HUES64 (cell line): ENCODE measurements at regions not wholly inside any gene's neighbourhood (a gene's known extent, or its start where the extent isn't known, plus 50 kb on each side); places are given as distances from the start of the nearest gene placed in this dataset.

Experiments
- H3K27ac ChIP-seq: 2 replicates; pipeline ENCODE4 v1.7.0; 2013; ENCODE audit warnings: low read depth, low read length, inconsistent platforms
- H3K27me3 ChIP-seq: 2 replicates; pipeline ENCODE4 v1.6.1; 2013; ENCODE audit warnings: mild to moderate bottlenecking, low read length; ENCODE audit not compliant: insufficient read depth
- H3K36me3 ChIP-seq: 2 replicates; pipeline ENCODE4 v1.6.1; 2013; ENCODE audit warnings: mild to moderate bottlenecking, low read length; ENCODE audit not compliant: insufficient read depth
- H3K4me1 ChIP-seq: 2 replicates; pipeline ENCODE4 v1.6.1; 2013; ENCODE audit warnings: mild to moderate bottlenecking, low read length, moderate library complexity; ENCODE audit not compliant: insufficient read depth
- H3K4me3 ChIP-seq: 2 replicates; pipeline ENCODE4 v1.5.1; 2013; ENCODE audit warnings: mild to moderate bottlenecking, low read length, moderate library complexity
- H3K9ac ChIP-seq: 2 replicates; pipeline ENCODE4 v1.6.1; 2013; ENCODE audit warnings: mild to moderate bottlenecking, low read depth, low read length
- H3K9me3 ChIP-seq: 2 replicates; pipeline ENCODE4 v1.6.1; 2013; ENCODE audit warnings: low read depth, low read length; ENCODE audit not compliant: insufficient read depth
- WGBS: fragments of 150-250, 120-280 bp; methylation state at CpG from one replicate; pipeline ENCODE4 v1.1.7; 2013; ENCODE audit warnings: missing lambda C conversion rate; 5-methylcytosine and 5-hydroxymethylcytosine counted together

- no peaks in the 10 kb centered on the region for H3K9me3 ChIP-seq
- no peaks in the 10 kb centered on the region for H3K36me3 ChIP-seq
- no peak overlapping the region for H3K9ac ChIP-seq
- H3K4me1 ChIP-seq: peaks cover 36% of the 10 kb centered on the region
- no peaks in the 10 kb centered on the region for H3K27me3 ChIP-seq
- no peak overlapping the region for H3K4me3 ChIP-seq
- H3K27ac ChIP-seq: no peak overlapping the region
- 94% methylated on average over 4 of the region's 4 CpGs for WGBS
Observed at GRCh38 chr5:82862261-82862660, 214.9 kb downstream of the TMEM167A start.

- H3K4me3 ChIP-seq: no peak overlapping the region
- 99% methylated on average over 4 of the region's 4 CpGs for WGBS
- H3K4me1 ChIP-seq: peaks cover 36% of the 10 kb centered on the region
- no peak overlapping the region for H3K9ac ChIP-seq
- H3K27ac ChIP-seq: no peak overlapping the region
- H3K27me3 ChIP-seq: no peaks in the 10 kb centered on the region
- no peaks in the 10 kb centered on the region for H3K36me3 ChIP-seq
- no peaks in the 10 kb centered on the region for H3K9me3 ChIP-seq
Observed at GRCh38 chr5:82861701-82862100, 215.5 kb downstream of the TMEM167A start.

- H3K36me3 ChIP-seq: no peaks in the 10 kb centered on the region
Observed at GRCh38 chr5:82859451-82860140, 217.6 kb downstream of the TMEM167A start.

GRCh38 chr5:82858151-82859025 is 218.8 kb downstream of the TMEM167A start:
- WGBS: 88% methylated on average over 9 of the region's 9 CpGs
- Histone ChIP-seq H3K4me3 (no peak overlapping the region), H3K4me1 (peaks cover 26% of the 10 kb centered on the region), H3K27me3 (no peaks in the 10 kb centered on the region), H3K27ac (no peak overlapping the region), H3K9me3 (no peaks in the 10 kb centered on the region), H3K9ac (no peak overlapping the region), H3K36me3 (no peaks in the 10 kb centered on the region)

More at GRCh38 chr5:82859451-82860140, 217.6 kb downstream of the TMEM167A start:
- Histone ChIP-seq H3K27ac (no peak overlapping the region), H3K9ac (no peak overlapping the region), H3K4me3 (no peak overlapping the region), H3K4me1 (peaks cover 36% of the 10 kb centered on the region), H3K27me3 (no peaks in the 10 kb centered on the region), H3K9me3 (no peaks in the 10 kb centered on the region)
- 54% methylated on average over 8 of the region's 8 CpGs for WGBS

GRCh38 chr5:82855893-82856550 is 221.2 kb downstream of the TMEM167A start:
- Histone ChIP-seq H3K4me3 (no peak overlapping the region), H3K36me3 (no peaks in the 10 kb centered on the region), H3K27me3 (no peaks in the 10 kb centered on the region), H3K9me3 (no peaks in the 10 kb centered on the region), H3K4me1 (peaks cover 18% of the 10 kb centered on the region), H3K9ac (no peak overlapping the region), H3K27ac (no peak overlapping the region)
- WGBS: 89% methylated on average over 5 of the region's 5 CpGs

GRCh38 chr5:82854956-82855355 is 222.2 kb downstream of the TMEM167A start:
- H3K27me3 ChIP-seq: no peaks in the 10 kb centered on the region
- no peaks in the 10 kb centered on the region for H3K36me3 ChIP-seq
- H3K9ac ChIP-seq: no peak overlapping the region
- H3K4me3 ChIP-seq: no peak overlapping the region
- H3K4me1 ChIP-seq: peaks cover 14% of the 10 kb centered on the region
- WGBS: 87% methylated on average over 3 of the region's 3 CpGs
- H3K27ac ChIP-seq: no peak overlapping the region
- no peaks in the 10 kb centered on the region for H3K9me3 ChIP-seq

- Histone ChIP-seq H3K36me3 (no peaks in the 10 kb centered on the region), H3K4me3 (no peak overlapping the region), H3K4me1 (peaks cover 7% of the 10 kb centered on the region; the same call in 1 of the 2 replicates), H3K9ac (no peak overlapping the region), H3K9me3 (no peaks in the 10 kb centered on the region), H3K27me3 (no peaks in the 10 kb centered on the region), H3K27ac (no peak overlapping the region)
- 88% methylated on average over 3 of the region's 3 CpGs for WGBS
Observed at GRCh38 chr5:82851471-82851870, 225.7 kb downstream of the TMEM167A start.

- 92% methylated on average over 1 of the region's 2 CpGs for WGBS
- no peak overlapping the region for H3K27ac ChIP-seq
- no peaks in the 10 kb centered on the region for H3K9me3 ChIP-seq
- H3K36me3 ChIP-seq: no peaks in the 10 kb centered on the region
- H3K9ac ChIP-seq: no peak overlapping the region
- peaks cover 7% of the 10 kb centered on the region; the same call in 1 of the 2 replicates for H3K4me1 ChIP-seq
- no peak overlapping the region for H3K4me3 ChIP-seq
- no peaks in the 10 kb centered on the region for H3K27me3 ChIP-seq
Observed at GRCh38 chr5:82850393-82850792, 226.8 kb downstream of the TMEM167A start.

- Histone ChIP-seq H3K36me3 (no peaks in the 10 kb centered on the region), H3K27me3 (no peaks in the 10 kb centered on the region), H3K4me3 (no peak overlapping the region), H3K4me1 (peaks cover 7% of the 10 kb centered on the region; the same call in 1 of the 2 replicates), H3K27ac (no peak overlapping the region), H3K9ac (no peak overlapping the region), H3K9me3 (no peaks in the 10 kb centered on the region)
Observed at GRCh38 chr5:82849885-82850284, 227.3 kb downstream of the TMEM167A start.

GRCh38 chr5:82847562-82847961 is 229.6 kb downstream of the TMEM167A start:
- Histone ChIP-seq H3K9me3 (no peaks in the 10 kb centered on the region), H3K27ac (no peak overlapping the region), H3K4me3 (no peak overlapping the region), H3K4me1 (peaks cover 7% of the 10 kb centered on the region; the same call in 1 of the 2 replicates), H3K27me3 (no peaks in the 10 kb centered on the region), H3K36me3 (no peaks in the 10 kb centered on the region), H3K9ac (no peak overlapping the region)
- 94% methylated on average over 5 of the region's 5 CpGs for WGBS

- Histone ChIP-seq H3K27ac (no peak overlapping the region), H3K27me3 (no peaks in the 10 kb centered on the region), H3K9me3 (peaks cover 19% of the 10 kb centered on the region), H3K36me3 (no peaks in the 10 kb centered on the region), H3K4me3 (no peak overlapping the region), H3K9ac (no peak overlapping the region), H3K4me1 (0 out of 2 replicates have a peak, but pooled peaks cover 6% of the 10 kb centered on the region)
- 94% methylated on average over 3 of the region's 3 CpGs for WGBS
Observed at GRCh38 chr5:82839881-82840280, 237.3 kb downstream of the TMEM167A start.
